HG02938 (cell line): ENCODE measurements at regions not wholly inside any gene's neighbourhood (a gene's known extent, or its start where the extent isn't known, plus 50 kb on each side); places are given as distances from the start of the nearest gene placed in this dataset.
"Not testable (repeated sequence)": the region's sequence is repeated elsewhere in the genome, so short reads cannot be mapped to it uniquely, and the experiment has no call there.

Source experiments
- ATAC-seq: cut with Tn5 transposase; IDR thresholded peaks from one replicate; pipeline ENCODE4 v1.9.1; 2021; ENCODE audit warnings: mild to moderate bottlenecking, moderate library complexity; ENCODE audit not compliant: unreplicated experiment

- no peak for ATAC-seq
Measured at GRCh38 chr13:81021284-81021840, 680.4 kb upstream of the SPRY2 start.

GRCh38 chr13:81020010-81020409 is 679.1 kb upstream of the SPRY2 start:
- ATAC-seq, result no peak

DNA sequence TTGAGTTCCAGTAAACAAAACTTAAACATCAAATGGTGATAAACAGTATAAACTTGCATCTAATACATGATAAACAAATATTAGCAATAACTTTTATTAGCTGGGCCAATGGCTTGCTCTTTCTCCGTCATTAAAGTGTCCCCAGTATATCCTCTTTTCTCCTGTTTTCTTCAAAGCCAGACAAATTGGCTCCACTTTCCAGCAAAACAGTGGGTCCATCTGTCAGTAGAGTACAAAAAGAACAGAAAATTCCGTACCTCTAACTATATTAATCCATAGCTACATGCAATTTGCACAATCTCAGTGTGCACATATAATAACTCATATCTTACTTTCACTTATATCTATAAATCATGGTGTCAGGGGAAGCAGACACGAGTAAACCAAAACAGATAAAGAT is 678.0 kb upstream of the SPRY2 start:
- no peak for ATAC-seq

DNA sequence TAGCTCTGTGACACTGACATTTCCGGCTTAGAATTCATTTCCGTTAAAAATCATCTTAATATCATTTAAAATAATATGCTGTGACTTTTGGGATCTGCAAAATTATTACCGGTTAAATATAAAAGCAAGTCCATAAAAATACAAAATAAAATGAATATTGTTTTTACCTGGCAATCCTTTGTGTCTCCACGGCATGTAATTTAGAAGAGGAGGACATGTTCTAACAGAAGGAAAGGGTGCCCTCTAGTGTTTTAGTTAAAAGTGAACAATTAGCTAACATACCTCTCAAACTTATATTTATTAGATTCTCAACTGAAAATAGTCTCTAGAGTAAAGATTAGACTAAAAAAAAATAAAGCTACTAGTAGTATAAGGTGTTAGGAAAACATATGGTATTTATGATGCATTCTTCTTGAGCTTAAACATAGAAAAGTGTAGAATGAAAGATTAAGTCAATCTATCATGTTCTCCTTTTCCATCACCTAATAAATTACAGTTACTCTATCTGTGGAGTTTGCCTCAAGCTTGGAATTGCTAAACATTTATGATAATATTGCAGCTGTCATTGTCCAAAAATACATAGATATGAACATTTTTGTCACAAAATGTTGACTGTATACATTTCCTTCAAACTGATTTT is 676.7 kb upstream of the SPRY2 start:
- ATAC-seq, result no peak

DNA sequence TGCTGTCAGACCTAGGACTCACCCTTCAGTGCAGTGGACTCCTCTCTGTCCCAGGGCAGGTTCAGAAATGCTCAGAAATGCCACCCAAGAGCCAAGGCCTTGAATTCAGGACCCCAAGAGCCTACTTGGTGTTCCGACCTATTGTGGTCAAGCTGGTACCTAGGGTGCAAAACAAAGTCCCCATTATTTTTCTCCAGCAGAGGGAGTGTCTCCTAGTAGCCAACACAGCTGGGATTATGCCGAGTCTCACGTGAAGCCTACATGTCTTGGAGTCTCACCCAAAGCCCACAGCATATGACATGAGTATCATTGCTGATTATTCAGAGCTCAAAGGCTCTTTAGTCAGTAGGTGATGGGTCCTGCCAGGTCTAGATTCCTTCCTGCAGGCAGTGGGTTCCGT is 671.1 kb upstream of the SPRY2 start:
- ATAC-seq, result no peak

- no peak for ATAC-seq
Measured at GRCh38 chr13:81001828-81002385, 661.0 kb upstream of the SPRY2 start.

DNA sequence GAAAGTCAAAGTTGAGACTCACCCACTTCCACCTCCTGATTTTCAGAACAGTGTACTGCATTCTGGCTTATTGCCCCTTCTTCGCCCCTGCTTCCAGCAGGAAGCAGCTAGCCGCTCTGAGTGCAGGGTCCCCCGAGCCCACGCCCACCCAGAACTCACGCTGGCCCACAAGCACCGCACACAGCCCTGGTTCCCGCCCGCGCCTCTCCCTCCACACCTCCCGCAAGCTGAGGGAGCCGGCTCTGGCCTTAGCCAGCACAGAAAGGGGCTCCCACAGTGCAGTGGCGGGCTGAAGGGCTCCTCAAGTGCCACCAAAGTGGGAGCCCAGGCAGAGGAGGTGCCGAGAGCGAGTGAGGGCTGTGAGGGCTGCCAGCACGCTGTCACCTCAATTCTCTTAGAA is 657.7 kb upstream of the SPRY2 start:
- ATAC-seq, result not testable (repeated sequence)

- ATAC-seq, result no peak
Measured at GRCh38 chr13:80989747-80990146, 648.8 kb upstream of the SPRY2 start.

DNA sequence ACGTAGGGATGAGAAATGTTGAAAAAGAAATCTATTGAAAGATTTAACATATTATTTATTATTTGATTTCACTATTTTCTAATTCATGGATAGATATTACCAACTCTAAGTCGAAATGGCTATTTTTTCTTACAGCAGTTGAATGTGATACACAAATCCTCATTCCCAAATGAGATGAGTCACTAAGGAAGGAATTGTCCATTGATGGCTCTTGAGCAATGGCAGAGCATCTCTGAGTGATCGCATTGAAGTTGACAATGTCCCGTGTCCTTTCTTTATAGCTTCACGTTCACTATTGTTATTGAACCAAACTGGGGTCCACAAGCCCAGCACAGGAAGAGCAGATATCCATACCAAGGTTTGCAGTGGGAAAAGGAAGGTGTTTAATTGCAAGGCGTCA is 648.3 kb upstream of the SPRY2 start:
- ATAC-seq, result no peak

DNA sequence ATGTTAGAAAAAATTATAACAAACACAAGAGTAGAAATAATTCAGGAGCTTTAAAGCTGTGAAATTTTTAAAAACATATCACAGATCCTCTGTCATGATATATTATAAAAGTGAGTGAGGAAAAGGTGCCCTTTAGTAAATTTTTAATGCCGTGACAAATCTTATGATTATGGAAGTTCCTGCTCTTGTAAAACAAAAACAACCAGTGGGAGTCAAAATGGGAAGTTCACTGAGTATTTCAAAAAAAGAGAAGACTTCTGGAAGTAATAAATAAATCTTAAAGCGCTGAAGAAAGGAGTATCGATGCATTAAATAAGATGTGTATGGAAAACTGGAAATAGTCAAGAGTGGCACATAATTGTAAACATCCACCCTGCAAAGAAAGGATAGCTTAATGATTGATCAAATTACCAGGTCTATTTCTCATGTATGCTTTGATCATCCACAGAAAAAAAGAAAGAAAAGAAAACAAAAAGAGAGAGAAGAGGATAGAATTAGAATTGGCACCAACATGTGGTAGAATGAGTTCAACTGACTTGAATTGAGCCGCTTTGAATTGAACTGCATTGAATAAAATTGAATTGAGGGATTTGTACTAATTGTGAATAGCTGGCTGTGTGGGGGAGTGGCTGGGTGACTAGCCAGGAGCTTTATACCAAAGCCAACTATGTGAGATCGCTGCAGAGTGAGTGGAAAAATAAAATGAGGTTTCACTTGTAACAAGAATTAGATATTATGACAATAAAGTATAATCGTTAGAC is 647.6 kb upstream of the SPRY2 start:
- ATAC-seq, result no peak

DNA sequence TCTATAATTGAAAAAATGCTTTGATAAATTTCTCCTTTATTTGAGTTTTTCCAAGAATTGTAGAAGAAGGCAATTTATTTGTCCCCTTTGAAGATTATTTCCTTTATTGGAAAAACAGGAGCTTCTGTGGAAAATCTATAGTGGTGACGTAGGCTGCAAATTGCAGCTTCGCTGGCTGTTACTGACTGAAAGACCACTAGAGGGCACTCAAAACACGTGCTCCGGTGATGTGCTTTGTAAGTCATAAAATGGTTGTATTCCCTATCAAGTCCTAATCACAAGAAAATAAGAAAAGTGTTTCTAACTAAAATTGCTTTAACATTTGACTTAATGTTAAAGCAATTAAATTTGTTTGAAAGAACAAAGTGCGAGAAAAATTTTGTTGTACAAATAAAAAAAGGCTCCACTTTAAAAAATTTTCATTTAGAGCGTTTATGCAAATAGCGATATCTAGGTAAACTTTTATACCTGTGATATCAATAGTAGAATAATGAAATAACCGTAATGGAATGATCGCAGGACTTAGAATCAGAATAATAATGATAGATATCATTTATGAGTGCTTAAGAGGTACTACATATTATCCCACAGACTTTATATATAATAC is 638.2 kb upstream of the SPRY2 start:
- ATAC-seq, result peak; percentile 98

DNA sequence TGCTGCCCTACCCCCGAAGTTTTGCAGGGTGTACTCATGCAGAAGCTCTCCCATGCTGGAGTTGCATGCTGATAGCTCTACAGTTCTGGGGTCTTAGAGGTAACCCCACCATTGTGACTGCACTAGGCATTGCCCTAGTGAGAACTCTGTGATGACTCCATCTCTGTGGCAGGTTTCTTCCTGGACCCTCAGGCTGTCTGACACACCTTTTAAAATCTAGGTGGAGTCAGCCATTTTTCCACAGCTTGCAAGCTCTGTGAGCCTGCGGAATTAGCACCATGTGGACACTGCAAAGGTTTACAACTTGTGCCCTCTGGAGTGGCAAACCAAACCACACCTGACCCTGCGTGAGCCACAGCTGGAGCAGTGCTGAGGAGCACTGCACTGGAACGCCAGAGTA is 636.2 kb upstream of the SPRY2 start:
- ATAC-seq, result no peak

DNA sequence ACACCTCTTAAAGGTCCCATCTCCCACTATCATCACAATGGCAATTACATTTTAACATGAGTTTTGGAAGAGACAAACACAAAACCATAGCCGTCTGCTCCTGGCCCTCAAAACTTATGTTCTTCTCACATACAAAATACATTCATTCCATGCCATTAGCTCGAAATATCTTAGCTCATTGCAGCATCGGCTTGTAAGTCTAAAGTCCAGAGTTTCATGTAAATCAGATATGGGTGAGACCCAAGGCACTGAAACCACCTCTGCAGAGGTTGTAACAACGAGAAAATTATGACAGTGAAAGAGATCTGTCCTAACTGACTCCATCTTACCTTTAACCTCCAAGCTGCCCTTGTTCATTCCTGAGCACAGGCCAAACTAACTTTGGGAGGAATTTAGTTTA is 635.0 kb upstream of the SPRY2 start:
- ATAC-seq, result no peak

GRCh38 chr13:80973721-80974120 is 632.8 kb upstream of the SPRY2 start:
- ATAC-seq, result no peak

DNA sequence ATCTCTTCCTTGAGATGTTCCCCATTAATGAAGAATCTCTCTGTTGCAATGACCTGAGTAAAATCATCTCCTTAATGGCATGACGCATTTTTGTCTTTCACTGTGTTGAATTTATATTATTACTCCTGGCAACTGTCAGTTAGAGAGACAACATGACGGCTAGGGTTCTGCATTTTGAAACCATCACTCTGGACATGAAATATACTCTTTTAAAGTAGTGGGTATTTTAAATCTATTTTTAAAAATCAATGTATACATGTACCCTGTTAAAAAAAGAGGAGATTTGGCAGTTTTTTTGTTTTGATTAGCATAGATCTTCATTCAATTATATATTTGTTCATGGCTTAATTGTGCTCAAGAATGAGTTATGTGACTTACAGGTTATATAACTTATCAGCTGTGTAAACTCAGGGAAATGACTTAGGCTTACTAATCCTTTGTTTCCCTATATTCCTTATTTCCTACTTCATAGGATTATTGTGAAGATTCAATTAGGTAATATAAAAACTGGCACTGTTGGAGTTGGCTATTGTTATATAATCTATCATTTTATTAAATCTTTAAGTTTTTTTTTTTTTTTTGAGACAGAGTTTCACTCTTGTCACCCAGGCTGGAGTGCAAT is 632.0 kb upstream of the SPRY2 start:
- ATAC-seq, result no peak

- ATAC-seq, result no peak
Measured at GRCh38 chr13:80965097-80965496, 624.2 kb upstream of the SPRY2 start.

GRCh38 chr13:80962855-80963254 is 621.9 kb upstream of the SPRY2 start:
- ATAC-seq, result no peak

GRCh38 chr13:80962173-80962572 is 621.2 kb upstream of the SPRY2 start:
- no peak for ATAC-seq

GRCh38 chr13:80957019-80957655 is 616.2 kb upstream of the SPRY2 start:
- no peak for ATAC-seq

DNA sequence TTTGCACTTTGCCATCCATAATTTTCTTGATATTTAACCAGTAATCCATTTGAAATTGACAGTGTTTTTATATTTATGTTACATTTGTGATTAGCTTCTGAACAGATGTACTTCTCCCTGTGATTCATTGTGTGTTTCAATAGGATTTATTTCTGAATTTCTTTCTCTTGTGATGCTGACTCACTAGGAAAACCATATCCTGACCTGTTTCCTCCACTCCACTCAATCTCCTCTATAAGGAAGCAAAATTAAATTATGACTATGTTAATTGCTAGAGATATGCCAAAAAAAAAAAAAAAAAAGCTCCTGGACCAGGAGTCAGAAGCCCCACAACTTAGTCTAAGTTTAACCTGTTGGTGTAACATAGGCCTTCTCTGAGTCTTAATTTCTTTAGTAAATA is 614.6 kb upstream of the SPRY2 start:
- no peak for ATAC-seq

DNA sequence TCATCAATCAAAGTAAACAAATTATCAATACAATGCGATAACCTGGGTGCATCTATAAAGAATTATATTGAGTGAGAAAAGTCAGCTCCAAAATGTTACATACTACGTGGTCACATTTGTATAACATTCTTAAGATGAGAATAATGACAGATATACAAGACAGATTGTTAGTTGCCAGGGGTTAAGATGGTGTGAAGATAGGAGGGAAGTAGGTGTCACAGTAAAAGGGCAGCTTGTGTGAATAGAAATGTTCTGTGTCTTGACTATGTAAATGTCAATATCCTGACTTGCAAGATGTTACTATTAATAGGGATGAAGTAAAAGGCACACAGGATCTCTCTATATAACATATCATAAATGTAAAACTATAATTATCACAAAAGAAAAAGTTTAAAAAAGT is 611.2 kb upstream of the SPRY2 start:
- no peak for ATAC-seq
